ENCODE measurements at regions not wholly inside any gene's neighbourhood (a gene's known extent, or its start where the extent isn't known, plus 50 kb on each side); places are given as distances from the start of the nearest gene placed in this dataset.

- no peak for ATAC-seq
- TF ChIP-seq CSDC2 (CRISPR knock-in tag; IDR thresholded peaks at IDR 0.05), result no peak
- no peak for TF ChIP-seq PATZ1 (CRISPR knock-in tag; IDR thresholded peaks at IDR 0.05; ENCODE audit: borderline replicate concordance)
- TF ChIP-seq ZC3H10 (CRISPR knock-in tag; IDR thresholded peaks at IDR 0.05), result no peak
- no peak for TF ChIP-seq PPARA (CRISPR knock-in tag; IDR thresholded peaks at IDR 0.05; ENCODE audit: borderline replicate concordance)
- TF ChIP-seq TSHZ2 (CRISPR knock-in tag; IDR thresholded peaks at IDR 0.05), result no peak
- no peak for TF ChIP-seq RARB (CRISPR knock-in tag; IDR thresholded peaks at IDR 0.05)
- no peak for TF ChIP-seq SNAI2 (CRISPR knock-in tag; IDR thresholded peaks at IDR 0.05)
- TF ChIP-seq ISL1 (CRISPR knock-in tag; IDR thresholded peaks at IDR 0.05), result no peak
- TF ChIP-seq ZNF8 (CRISPR knock-in tag; IDR thresholded peaks at IDR 0.05), result no peak
- no peak for TF ChIP-seq CREB5 (CRISPR knock-in tag; IDR thresholded peaks at IDR 0.05; ENCODE audit: low read depth)
- TF ChIP-seq ZFP3 (CRISPR knock-in tag; IDR thresholded peaks at IDR 0.05), result no peak
- TF ChIP-seq ZFP30 (CRISPR knock-in tag; IDR thresholded peaks at IDR 0.05), result no peak
- TF ChIP-seq ARNTL (CRISPR knock-in tag; IDR thresholded peaks at IDR 0.05; ENCODE audit: borderline replicate concordance, low read depth), result no peak
- no peak for TF ChIP-seq BACH2 (CRISPR knock-in tag; IDR thresholded peaks at IDR 0.05; ENCODE audit: borderline replicate concordance)
- no peak for TF ChIP-seq ZNF70 (CRISPR knock-in tag; IDR thresholded peaks at IDR 0.05)
- TF ChIP-seq TOX (CRISPR knock-in tag; IDR thresholded peaks at IDR 0.05; ENCODE audit: borderline replicate concordance), result no peak
Measured at GRCh38 chr1:190583862-190584261, 106.2 kb upstream of the BRINP3 start.

- no peak for TF ChIP-seq POU6F1 (CRISPR knock-in tag; IDR thresholded peaks at IDR 0.05; ENCODE audit: borderline replicate concordance, low read depth)
- no peak for TF ChIP-seq CSDC2 (CRISPR knock-in tag; IDR thresholded peaks at IDR 0.05)
- no peak for TF ChIP-seq ZFP3 (CRISPR knock-in tag; IDR thresholded peaks at IDR 0.05)
- no peak for TF ChIP-seq TCF4 (CRISPR knock-in tag; IDR thresholded peaks at IDR 0.05; ENCODE audit: borderline replicate concordance)
- no peak for TF ChIP-seq OSR1 (CRISPR knock-in tag; IDR thresholded peaks at IDR 0.05)
- TF ChIP-seq PPARA (CRISPR knock-in tag; IDR thresholded peaks at IDR 0.05; ENCODE audit: borderline replicate concordance), result no peak
- TF ChIP-seq TSHZ2 (CRISPR knock-in tag; IDR thresholded peaks at IDR 0.05), result no peak
- no peak for TF ChIP-seq BACH2 (CRISPR knock-in tag; IDR thresholded peaks at IDR 0.05; ENCODE audit: borderline replicate concordance)
- ATAC-seq, result no peak
Measured at GRCh38 chr1:190588424-190588823, 110.8 kb upstream of the BRINP3 start.

GRCh38 chr1:190595438-190595837 is 117.8 kb upstream of the BRINP3 start:
- TF ChIP-seq OSR1 (CRISPR knock-in tag; IDR thresholded peaks at IDR 0.05) (no peak), ZNF70 (CRISPR knock-in tag; IDR thresholded peaks at IDR 0.05) (no peak), ARNTL (CRISPR knock-in tag; IDR thresholded peaks at IDR 0.05; ENCODE audit: borderline replicate concordance, low read depth) (no peak)
- ATAC-seq, result no peak

Measured in SK-N-SH treated with all-trans-retinoic acid at 6 μM for 48 hours (cell line).